ENCODE measurements at regions not wholly inside any gene's neighbourhood (a gene's known extent, or its start where the extent isn't known, plus 50 kb on each side); places are given as distances from the start of the nearest gene placed in this dataset.

DNA sequence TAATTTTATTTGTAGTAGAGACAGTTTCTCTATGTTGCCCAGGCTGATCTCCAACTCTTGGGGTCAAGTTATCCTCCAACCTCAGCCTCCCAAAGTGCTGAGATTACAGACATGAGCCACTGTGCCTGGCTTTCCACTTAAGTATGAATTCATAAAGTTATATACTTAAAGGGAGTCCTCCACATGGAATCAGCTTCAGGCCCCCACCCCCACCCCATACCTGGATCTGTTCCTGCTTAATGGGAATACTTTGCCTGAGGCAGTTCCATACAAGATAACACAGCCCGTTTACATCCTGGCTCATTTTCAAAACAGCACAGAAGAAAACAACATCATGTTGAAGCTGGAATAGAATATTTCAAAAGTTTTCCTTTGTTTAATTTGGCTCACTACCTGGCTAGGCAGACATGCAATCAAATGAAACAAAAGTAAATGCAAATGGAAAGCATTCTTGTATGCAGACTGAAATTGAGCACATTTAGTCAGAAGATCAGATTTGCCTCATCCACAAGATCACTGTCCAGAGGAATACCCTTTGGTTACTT is 82.4 kb downstream of the FAT3 start:
- no peak for DNase-seq
- TF ChIP-seq GATA1 (IDR thresholded peaks at IDR 0.05; ENCODE audit: low read depth, low read length) = no peak
- no peak for TF ChIP-seq POLR2A (IDR thresholded peaks at IDR 0.05; ENCODE audit: low read length)

DNA sequence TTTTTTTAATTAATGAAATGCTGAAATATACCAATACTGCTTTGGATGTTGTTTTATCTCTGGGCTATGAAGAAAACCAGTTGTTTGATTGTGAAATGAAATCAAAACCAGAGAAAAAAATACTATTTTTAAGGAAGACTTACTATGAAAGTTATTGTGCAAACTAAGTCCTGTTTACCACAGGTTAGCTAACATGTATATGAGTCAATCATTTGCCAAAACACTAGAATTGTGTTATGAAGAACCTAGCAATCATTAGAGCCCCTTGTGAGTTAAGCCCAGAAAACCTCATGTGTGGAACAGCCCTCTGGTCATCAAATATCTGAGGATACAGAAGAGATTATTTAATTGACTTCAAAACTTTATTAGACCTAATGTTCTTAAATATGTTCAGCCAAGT is 83.7 kb downstream of the FAT3 start:
- TF ChIP-seq GATA1 (IDR thresholded peaks at IDR 0.05; ENCODE audit: low read depth, low read length) = no peak
- TF ChIP-seq POLR2A (IDR thresholded peaks at IDR 0.05; ENCODE audit: low read length) = no peak
- no peak for DNase-seq

DNA sequence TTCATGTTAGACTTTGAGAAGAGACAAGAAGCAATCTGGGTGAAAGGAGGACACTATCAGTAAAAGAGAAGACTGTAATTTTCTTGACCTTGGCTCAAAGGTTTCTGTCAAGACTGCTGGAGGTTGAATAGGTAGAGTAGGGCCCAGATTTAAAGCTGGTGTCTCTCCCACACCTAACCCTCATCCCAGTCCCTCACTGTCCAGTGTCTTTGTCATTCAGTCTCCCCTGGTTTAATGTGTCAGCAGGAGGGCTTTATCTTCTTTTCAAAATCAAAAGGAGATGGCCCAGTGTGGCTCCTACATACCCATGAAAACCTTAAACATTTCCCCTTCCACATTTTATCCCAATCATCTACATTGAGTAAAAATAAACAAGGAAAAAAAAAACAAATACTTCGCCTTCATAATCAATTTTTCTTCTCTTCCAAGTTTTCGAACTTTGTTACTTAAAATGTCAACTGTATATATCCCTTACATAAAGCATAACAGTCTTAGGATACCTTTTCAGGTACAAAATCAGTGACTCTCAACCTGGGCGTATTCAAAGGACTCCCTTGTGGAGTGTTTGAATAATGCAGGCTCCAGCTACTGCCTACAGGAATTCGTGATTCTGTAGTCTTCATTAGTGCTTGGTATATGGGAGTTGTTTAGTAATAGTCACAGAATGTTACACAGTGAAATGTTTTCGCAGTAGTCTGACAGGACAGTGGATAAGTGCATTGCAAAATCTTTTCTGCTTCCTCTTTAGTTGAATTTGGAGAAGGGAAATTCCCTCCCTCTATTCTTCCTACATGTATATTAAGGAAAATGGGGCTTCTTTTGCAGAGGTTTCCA is 87.2 kb downstream of the FAT3 start:
- no peak for DNase-seq
- TF ChIP-seq GATA1 (IDR thresholded peaks at IDR 0.05; ENCODE audit: low read depth, low read length) = no peak
- no peak for TF ChIP-seq POLR2A (IDR thresholded peaks at IDR 0.05; ENCODE audit: low read length)

DNA sequence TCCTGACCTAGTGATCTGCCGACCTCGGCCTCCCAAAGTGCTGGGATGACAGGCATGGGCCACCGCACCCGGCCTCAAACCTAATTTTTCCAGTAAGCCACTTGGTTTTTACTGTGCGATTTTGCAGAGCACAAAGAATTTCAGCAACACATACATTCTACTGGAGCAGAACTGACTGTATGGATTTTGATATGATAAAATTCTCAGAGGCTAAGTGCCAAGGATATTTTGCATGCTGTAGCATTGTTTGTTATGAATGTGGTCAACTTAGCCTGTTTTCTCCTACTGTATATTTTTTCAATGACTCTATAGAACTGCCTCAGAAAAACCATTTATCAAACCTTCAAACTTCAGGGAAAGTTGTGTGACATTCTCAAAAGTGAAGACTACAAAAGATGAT is 89.2 kb downstream of the FAT3 start:
- no peak for DNase-seq
- no peak for TF ChIP-seq GATA1 (IDR thresholded peaks at IDR 0.05; ENCODE audit: low read depth, low read length)

DNA sequence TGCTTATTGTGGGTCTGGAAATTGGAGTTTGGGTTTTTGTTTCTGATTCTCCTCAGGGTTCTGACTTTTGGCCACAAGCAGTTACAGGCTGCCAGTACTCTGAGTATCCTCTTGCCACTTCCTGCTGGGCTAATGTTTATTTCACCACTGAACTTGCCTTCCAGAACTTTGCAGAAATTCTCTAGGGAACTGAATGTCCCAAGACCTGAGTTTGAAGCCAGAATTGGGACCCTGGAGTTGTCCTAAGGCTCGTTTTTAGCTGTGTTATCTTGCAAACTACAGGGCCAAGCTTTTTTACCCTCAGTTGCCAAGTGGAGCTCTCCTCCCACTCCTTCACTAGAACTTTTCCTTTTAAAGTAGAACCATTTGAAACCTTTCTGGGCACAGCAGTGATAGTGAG is 89.9 kb downstream of the FAT3 start:
- no peak for TF ChIP-seq GATA1 (IDR thresholded peaks at IDR 0.05; ENCODE audit: low read depth, low read length)
- no peak for TF ChIP-seq POLR2A (IDR thresholded peaks at IDR 0.05; ENCODE audit: low read length)
- DNase-seq = no peak

DNA sequence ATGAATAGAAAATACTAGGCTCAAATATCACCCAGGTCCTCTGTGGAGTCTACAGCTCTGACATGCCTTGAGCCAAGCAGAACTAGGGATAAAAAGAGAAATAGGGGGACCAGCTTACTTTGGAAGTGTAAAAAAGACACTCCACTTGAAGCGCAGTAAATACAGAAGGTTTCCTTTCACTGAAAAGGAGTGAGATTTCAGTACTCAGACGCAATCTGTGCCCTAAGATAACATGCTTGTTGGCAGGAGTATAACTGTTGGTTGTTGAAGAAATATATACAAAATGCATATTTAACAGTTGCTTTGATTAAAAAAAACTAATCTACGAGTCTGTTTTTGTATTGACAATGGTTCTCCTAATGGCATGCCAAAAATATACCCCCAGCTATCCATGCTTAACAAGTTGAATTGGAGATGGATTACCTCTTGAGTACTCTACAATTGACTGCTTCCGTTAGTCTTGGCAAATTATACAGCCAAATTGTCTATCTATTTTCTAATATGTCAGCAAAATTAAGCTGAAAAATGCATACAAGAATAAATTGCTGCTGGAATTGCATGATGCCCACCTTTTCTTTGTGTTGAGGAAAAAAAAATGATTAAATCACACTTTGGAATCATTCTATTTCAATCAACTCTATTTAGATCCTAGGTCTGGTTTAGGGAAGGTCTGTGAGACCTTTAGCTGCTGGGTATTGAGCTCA is 91.6 kb downstream of the FAT3 start:
- no peak for TF ChIP-seq POLR2A (IDR thresholded peaks at IDR 0.05; ENCODE audit: low read length)
- TF ChIP-seq GATA1 (IDR thresholded peaks at IDR 0.05; ENCODE audit: low read depth, low read length) = no peak
- no peak for DNase-seq

DNA sequence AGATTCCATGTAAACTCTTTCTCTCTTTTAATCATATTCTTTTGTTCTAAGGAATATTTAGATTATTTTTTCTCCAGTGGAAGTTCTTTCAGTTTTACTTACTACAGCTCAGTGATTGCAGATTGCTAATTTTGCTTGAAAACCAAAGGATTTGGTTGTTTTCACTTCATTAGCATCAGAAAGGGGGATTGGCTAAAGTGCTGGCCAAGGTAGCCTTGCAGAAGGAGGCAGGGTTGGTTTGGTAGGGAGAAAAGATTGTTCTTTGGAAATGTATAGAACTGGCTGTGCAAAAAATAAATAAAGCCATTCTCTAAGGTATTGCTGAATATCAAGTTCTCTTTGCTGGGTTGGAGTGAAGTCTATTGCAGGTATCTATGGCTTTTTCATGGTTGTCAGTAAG is 92.6 kb downstream of the FAT3 start:
- DNase-seq = no peak
- TF ChIP-seq POLR2A (IDR thresholded peaks at IDR 0.05; ENCODE audit: low read length) (no peak), GATA1 (IDR thresholded peaks at IDR 0.05; ENCODE audit: low read depth, low read length) (no peak)

DNA sequence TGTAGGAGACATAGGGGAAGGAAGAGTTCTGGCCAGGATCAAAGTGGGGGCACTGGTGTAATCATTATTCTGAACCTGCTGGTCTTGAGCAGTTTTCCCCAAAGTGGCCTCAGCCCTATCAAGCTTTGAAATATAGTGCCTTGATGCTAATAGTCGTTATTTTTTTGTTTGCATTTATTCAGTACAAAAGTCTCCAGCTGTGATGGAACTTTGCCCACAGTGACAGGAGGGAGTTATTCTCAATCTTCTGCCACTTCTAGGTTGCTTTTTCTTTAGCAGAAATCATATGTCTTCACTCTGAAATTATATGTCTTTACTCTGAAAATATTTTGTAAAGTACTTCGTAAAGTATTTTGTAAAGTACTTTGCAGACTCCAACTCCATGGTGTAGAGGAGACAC is 93.1 kb downstream of the FAT3 start:
- TF ChIP-seq POLR2A (IDR thresholded peaks at IDR 0.05; ENCODE audit: low read length) (no peak), GATA1 (IDR thresholded peaks at IDR 0.05; ENCODE audit: low read depth, low read length) (no peak)
- no peak for DNase-seq

DNA sequence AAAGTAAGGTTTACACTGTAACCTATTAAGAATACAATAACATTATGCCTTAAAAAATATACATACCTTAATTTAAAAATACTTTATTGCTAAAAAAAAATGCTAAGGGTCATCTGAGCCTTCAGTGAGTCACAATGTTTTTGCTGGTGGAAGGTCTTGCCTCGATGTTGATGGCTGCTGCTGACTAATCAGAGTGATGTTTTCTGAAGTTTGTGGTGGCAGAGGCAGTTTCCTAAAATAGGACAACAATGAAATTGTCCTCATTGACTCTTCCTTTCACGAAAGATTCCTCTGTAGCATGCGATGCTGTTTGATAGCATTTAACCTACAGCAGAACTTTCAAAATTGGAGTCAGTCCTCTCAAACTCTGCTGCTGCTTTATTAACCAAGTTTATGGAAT is 97.6 kb downstream of the FAT3 start:
- no peak for TF ChIP-seq GATA1 (IDR thresholded peaks at IDR 0.05; ENCODE audit: low read depth, low read length)
- DNase-seq = no peak

DNA sequence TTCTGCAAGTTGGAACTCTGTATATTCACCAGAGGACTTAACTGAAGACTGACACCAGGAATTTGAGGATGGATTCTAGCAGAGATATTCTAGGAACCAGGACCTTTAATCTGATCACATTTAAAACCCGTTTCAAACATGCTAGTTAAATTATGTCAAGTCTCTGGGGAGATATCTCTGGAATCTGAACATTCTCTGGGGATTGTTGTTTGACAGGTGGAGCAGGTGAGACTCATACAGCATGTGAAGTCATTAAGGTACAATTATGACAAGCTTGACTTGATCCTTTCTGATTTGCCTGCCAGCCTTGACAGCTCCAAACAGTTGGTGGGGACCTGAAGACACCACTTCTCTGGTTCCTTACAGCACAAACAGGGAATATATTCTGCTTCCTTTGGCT is 100.3 kb downstream of the FAT3 start:
- no peak for DNase-seq
- TF ChIP-seq GATA1 (IDR thresholded peaks at IDR 0.05; ENCODE audit: low read depth, low read length) = no peak
- TF ChIP-seq POLR2A (IDR thresholded peaks at IDR 0.05; ENCODE audit: low read length) = no peak

DNA sequence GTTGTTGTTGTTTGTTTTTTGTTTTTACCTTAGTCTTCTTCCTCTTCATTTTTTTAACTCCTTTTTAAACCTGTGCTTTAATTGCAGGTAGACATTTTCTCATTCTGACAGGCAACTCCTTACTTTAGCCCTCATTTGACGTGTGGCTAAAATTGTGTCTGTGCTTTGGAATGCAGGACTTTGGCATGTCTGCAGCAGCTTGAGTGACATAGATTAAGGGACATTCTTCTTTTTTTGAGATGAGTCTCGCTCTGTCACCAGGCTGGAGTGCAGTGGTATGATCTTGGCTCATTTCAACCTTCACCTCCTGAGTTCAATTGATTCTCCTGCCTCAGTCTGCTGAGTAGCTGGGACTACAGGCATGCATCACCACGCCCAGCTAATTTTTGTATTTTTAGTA is 100.8 kb downstream of the FAT3 start:
- TF ChIP-seq POLR2A (IDR thresholded peaks at IDR 0.05; ENCODE audit: low read length) (no peak), GATA1 (IDR thresholded peaks at IDR 0.05; ENCODE audit: low read depth, low read length) (no peak)
- no peak for DNase-seq

DNA sequence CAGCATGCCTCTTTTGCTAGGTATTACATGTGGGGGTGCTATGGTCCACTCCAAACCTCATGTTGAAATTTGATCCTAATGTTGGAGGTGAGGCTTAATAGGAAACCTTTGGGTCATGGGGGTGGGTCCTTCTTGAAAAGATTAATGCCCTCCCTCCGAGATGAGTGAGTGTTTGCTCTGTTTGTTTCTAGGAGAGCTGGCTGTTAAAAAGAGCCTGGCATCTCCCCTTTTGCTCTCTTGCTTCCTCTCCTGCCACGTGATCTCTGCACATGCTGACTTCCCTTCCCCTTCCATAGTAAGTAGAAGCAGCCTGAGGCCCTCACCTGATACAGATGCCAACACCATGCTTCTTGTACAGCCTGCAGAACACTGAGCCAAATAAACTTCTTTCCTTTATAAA is 104.5 kb downstream of the FAT3 start:
- TF ChIP-seq POLR2A (IDR thresholded peaks at IDR 0.05; ENCODE audit: low read length) = no peak
- TF ChIP-seq GATA1 (IDR thresholded peaks at IDR 0.05; ENCODE audit: low read depth, low read length) = no peak

DNA sequence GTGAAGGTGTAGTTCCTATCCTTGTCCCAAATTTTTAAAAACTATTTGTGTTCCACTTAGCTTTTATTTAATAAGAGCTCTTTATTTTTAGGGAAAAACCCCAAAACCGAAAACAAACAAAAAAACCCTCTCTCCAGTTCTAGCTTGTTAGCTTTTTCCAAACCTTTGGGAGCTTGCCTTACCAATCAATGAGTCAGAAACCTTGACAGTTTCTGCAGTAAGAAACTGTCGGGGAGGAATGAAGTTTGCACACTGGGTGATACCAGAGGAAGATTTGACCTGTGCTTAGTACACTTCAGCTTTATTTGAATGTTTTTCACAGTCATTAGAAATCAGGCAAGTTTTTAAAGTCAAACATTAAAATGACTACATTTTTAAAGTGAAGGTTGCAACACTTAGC is 105.0 kb downstream of the FAT3 start:
- no peak for TF ChIP-seq GATA1 (IDR thresholded peaks at IDR 0.05; ENCODE audit: low read depth, low read length)
- DNase-seq = no peak

More for the DNA sequence above, 104.5 kb downstream of the FAT3 start:
- no peak for DNase-seq

DNA sequence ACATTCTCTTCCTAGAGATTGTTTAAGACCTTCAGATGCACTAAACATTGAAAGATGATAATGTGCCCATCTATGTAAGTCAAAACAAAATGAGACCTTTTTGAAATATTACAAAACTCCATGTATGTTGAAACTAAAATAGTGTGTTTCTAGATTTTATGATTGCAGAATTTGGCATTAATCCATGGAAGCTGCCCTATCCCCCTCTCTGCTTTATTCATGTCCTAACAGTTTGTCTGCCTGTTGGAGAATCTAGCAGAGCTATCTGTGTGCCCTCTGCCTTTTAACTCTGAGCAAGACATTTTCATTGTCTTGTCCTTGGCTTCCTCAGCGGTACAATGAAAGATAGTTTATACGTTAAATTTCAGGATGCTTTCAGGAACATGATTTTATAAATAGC is 105.5 kb downstream of the FAT3 start:
- DNase-seq = no peak

DNA sequence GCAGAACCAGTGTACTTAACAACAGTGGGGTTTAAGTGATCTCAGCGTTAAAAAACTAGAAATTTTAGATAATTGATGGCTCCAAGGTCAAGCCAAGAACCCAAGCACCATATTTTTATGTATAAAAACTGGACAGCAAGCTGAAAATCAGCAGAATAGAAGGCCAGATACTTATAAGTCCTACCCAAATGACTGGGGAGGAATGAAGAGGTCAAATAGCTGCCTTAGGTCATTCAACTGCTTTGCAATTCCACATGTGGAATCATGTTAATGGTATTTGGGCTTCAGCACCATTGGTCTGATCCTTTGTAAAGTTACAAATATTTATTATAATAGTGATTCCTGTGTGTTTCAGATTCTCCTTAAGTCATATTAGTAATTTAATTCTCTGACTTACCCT is 108.4 kb downstream of the FAT3 start:
- no peak for DNase-seq
- TF ChIP-seq GATA1 (IDR thresholded peaks at IDR 0.05; ENCODE audit: low read depth, low read length) (no peak), POLR2A (IDR thresholded peaks at IDR 0.05; ENCODE audit: low read length) (no peak)

More for the DNA sequence above, 105.5 kb downstream of the FAT3 start:
- TF ChIP-seq GATA1 (IDR thresholded peaks at IDR 0.05; ENCODE audit: low read depth, low read length) = no peak
- no peak for TF ChIP-seq POLR2A (IDR thresholded peaks at IDR 0.05; ENCODE audit: low read length)
